Endothelial cell of umbilical vein (primary cell): ENCODE measurements at regions not wholly inside any gene's neighbourhood (a gene's known extent, or its start where the extent isn't known, plus 50 kb on each side); places are given as distances from the start of the nearest gene placed in this dataset.

Experiments
- BruUV-seq: library from RNA; stranded (reverse); fragments of 400-500 nt; replicated peaks from 2 replicates; lab custom pipeline; 2021; lab: Mats Ljungman, UMichigan
- CTCF ChIA-PET: fragments of 300-600, 350-600 bp; sonication (Branson Sonifier 250); formaldehyde crosslinking; loops from one replicate; lab custom pipeline; 2021; ENCODE audit warnings: antibody characterized with exemption, inconsistent platforms; lab: Charles Lee
- POLR2A ChIA-PET: fragments of 300-600, 350-600 bp; sonication (Branson Sonifier 250); formaldehyde crosslinking; loops from one replicate; lab custom pipeline; 2021; ENCODE audit warnings: antibody characterized with exemption, inconsistent platforms; lab: Charles Lee
- DNase-seq: peaks from one replicate; pipeline ENCODE4 v3.0.0-alpha.2; 2011; ENCODE audit warnings: low read depth, low spot score
- FAIRE-seq: peaks from 2 replicates; lab custom pipeline; 2011; peaks lifted over from hg19 to GRCh38; lab: Jason Lieb, UNC
- H2AFZ ChIP-seq: 2 replicates; pipeline ENCODE4 v1.6.0; 2012; ENCODE audit warnings: low read depth, low read length, control low read depth, inconsistent platforms
- H3K27ac ChIP-seq: 2 replicates; pipeline ENCODE4 v1.5.1; 2011; ENCODE audit warnings: low read depth, mild to moderate bottlenecking, control low read depth, low read length, moderate library complexity; ENCODE audit not compliant: insufficient read depth
- H3K27me3 ChIP-seq, 2 experiments: 2 replicates each; pipeline versions ENCODE4 v1.6.0 to v1.6.1; 2011; ENCODE audit warnings: low read length in 2 of 2, mixed read lengths in 1 of 2; ENCODE audit not compliant: control insufficient read depth in 2 of 2, insufficient read depth in 2 of 2
- H3K36me3 ChIP-seq, 2 experiments: 2 replicates in 1 of 2; 3 replicates in 1 of 2; pipeline ENCODE4 v1.5.1; 2011; ENCODE audit warnings: low read length in 2 of 2, mild to moderate bottlenecking in 1 of 2, moderate library complexity in 1 of 2; ENCODE audit not compliant: control insufficient read depth in 2 of 2, insufficient read depth in 2 of 2; ENCODE audit errors: extremely low read depth in 1 of 2
- H3K4me1 ChIP-seq: 3 replicates; pipeline ENCODE4 v1.5.1; 2011; ENCODE audit warnings: mild to moderate bottlenecking, low read length; ENCODE audit not compliant: control insufficient read depth, insufficient read depth; ENCODE audit errors: extremely low read depth
- H3K4me2 ChIP-seq: 2 replicates; pipeline ENCODE4 v1.6.1; 2011; ENCODE audit warnings: low read length, control low read depth, mixed read lengths; ENCODE audit not compliant: insufficient read depth
- H3K4me3 ChIP-seq, 3 experiments: fragments of 200-600 bp in 1 of 3; sonication (generic), shearing (Covaris generic) in 1 of 3; replicated peaks in 1 of 3; 2 replicates each; pipeline ENCODE4 v1.5.1; 2011 to 2016; ENCODE audit warnings: control low read depth in 3 of 3, low read length in 3 of 3, mild to moderate bottlenecking in 2 of 3, inconsistent platforms in 1 of 3, low read depth in 1 of 3, moderate library complexity in 1 of 3; ENCODE audit not compliant: insufficient read depth in 1 of 3
- H3K79me2 ChIP-seq: 2 replicates; pipeline ENCODE4 v1.6.0; 2012; ENCODE audit warnings: low read length, inconsistent platforms; ENCODE audit not compliant: control insufficient read depth, insufficient read depth
- H3K9ac ChIP-seq: replicated peaks from 2 replicates; pipeline ENCODE3; 2011; ENCODE audit warnings: low read length, control low read depth; ENCODE audit not compliant: insufficient read depth; ENCODE audit errors: extremely low read depth
- H3K9me1 ChIP-seq: replicated peaks from 3 replicates; pipeline ENCODE4 v1.6.0; 2011; ENCODE audit warnings: mild to moderate bottlenecking, low read length; ENCODE audit not compliant: control insufficient read depth, insufficient read depth; ENCODE audit errors: extremely low read depth
- H3K9me3 ChIP-seq: replicated peaks from 2 replicates; pipeline ENCODE4 v1.5.1; 2012; ENCODE audit warnings: low read length, inconsistent platforms; ENCODE audit not compliant: control insufficient read depth, insufficient read depth
- H4K20me1 ChIP-seq: replicated peaks from 2 replicates; pipeline ENCODE3; 2011; ENCODE audit warnings: mild to moderate bottlenecking, low read length; ENCODE audit not compliant: control insufficient read depth, insufficient read depth; ENCODE audit errors: extremely low read depth
- EZH2 ChIP-seq: IDR thresholded peaks from 2 replicates; pipeline ENCODE4 v1.6.1; 2012; ENCODE audit warnings: borderline replicate concordance, low read depth, mild to moderate bottlenecking, moderate library complexity, low read length, inconsistent platforms; ENCODE audit not compliant: severe bottlenecking
- FOS ChIP-seq: IDR thresholded peaks from 2 replicates; pipeline ENCODE4 v1.6.1; 2011; ENCODE audit warnings: mild to moderate bottlenecking, low read length, moderate library complexity, borderline replicate concordance; ENCODE audit not compliant: insufficient read depth
- GATA2 ChIP-seq: IDR thresholded peaks from 2 replicates; pipeline ENCODE4 v1.7.0; 2011; ENCODE audit warnings: low read depth, mild to moderate bottlenecking, moderate library complexity, mixed read lengths, low read length; ENCODE audit not compliant: insufficient read length, insufficient read depth
- MYC ChIP-seq: IDR thresholded peaks from one replicate; pipeline ENCODE4 v1.6.1; 2011; ENCODE audit warnings: mild to moderate bottlenecking, low read depth, low read length
- POLR2A ChIP-seq: IDR thresholded peaks from 2 replicates; pipeline ENCODE4 v1.6.1; 2012; ENCODE audit warnings: low read depth, mild to moderate bottlenecking, control low read depth, low read length
- dilution Hi-C: fragments of 300-500 bp; cut with MboI; formaldehyde crosslinking; loops from one replicate; pipeline ENCODE4 v1.15.0; 2019; ENCODE audit warnings: low sequenced_read_pairs; ENCODE audit not compliant: extremely low pct_ligation_motif_present
- intact Hi-C: fragments of 100-400 bp; cut with micrococcal nuclease; formaldehyde crosslinking; loops from one replicate; pipeline ENCODE4 v1.10.0; 2022

DNA sequence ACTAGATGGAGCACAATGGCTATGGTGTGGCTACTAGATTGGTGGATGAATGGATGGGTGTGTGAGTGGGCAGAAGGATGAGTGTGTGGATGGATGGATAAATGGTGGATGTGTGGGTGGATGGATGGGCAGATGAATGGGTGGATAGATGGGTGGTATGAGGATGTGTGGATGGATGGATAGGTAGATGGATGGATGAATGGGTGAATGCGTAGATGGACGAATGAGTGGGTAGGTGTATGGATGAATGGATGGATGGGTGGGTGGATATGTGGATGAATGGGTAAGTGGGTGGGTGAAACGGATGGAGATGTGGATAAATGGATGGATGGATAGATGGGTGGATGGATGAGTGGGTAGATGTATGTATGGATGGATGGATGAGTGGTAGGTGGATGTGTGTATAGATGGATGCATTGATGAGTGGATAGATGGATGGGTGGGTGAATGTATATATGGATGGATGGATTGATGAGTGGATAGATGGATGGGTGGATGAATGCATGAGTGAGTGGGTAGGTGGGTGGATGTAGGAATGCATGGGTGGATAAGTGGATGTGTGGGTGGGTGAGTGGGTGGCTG is 114.2 kb downstream of the TEX29 start:
- no TSS peak for BruUV-seq
- POLR2A ChIA-PET, result no interaction called here
- CTCF ChIA-PET, result no interaction called here
- FAIRE-seq, result no peak
- dilution Hi-C loops (no loop called here), intact Hi-C loops (no loop called here)
- Histone ChIP-seq H3K9ac (no peak overlapping the region), H3K4me1 (no peaks in the 10 kb centered on the region), H3K79me2 (no peaks in the 10 kb centered on the region), H3K36me3 (no peaks in the 10 kb centered on the region), H3K4me2 (no peak overlapping the region), H3K27me3 (no peaks in the 10 kb centered on the region), H3K9me1 (no peaks in the 10 kb centered on the region), H3K27ac (no peak overlapping the region), H3K9me3 (no peaks in the 10 kb centered on the region), H2AFZ (no peak overlapping the region), H3K4me3 (no peak overlapping the region), H4K20me1 (no peaks in the 10 kb centered on the region)
- TF ChIP-seq GATA2, result no peak
- no peak for DNase-seq

DNA sequence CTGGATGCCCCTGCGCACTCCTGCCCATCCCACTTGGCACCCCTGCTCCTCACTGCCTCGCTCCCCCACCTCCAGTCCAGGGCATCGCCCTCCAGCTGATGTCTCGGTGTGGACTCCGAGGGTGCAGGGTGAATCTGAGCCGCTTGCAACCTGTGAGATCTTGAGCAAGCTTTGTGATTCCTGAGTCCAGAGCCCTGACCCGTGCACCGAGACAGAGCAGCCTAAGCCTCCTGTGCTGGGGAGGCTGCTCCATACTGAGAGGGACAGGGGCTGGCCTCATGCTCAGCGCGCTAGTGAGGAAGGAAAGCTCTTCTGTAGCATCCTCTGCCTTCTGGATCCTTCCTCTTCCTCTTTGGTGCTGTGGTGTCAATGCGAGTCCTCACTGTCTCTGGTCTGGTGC is 116.0 kb downstream of the TEX29 start:
- dilution Hi-C loops, result no loop called here
- ChIA-PET CTCF (no interaction called here), POLR2A (no interaction called here)
- no peak for FAIRE-seq
- Histone ChIP-seq H4K20me1 (no peaks in the 10 kb centered on the region), H3K4me3 (no peak overlapping the region), H3K36me3 (no peaks in the 10 kb centered on the region), H3K4me2 (no peak overlapping the region), H3K9ac (no peak overlapping the region), H3K9me3 (no peaks in the 10 kb centered on the region), H3K79me2 (no peaks in the 10 kb centered on the region), H2AFZ (no peak overlapping the region), H3K27me3 (no peaks in the 10 kb centered on the region), H3K27ac (no peak overlapping the region), H3K4me1 (no peaks in the 10 kb centered on the region), H3K9me1 (no peaks in the 10 kb centered on the region)
- DNase-seq, result no peak
- TF ChIP-seq MYC, result no peak
- TF ChIP-seq EZH2, result no peak
- TF ChIP-seq FOS, result no peak
- no peak for TF ChIP-seq GATA2
- TF ChIP-seq POLR2A, result no peak
- intact Hi-C loops, result no loop called here
- BruUV-seq, result no TSS peak
